IPS DF 6.9 (cell line): ENCODE measurements at regions not wholly inside any gene's neighbourhood (a gene's known extent, or its start where the extent isn't known, plus 50 kb on each side); places are given as distances from the start of the nearest gene placed in this dataset.
"Not testable (repeated sequence)": the region's sequence is repeated elsewhere in the genome, so short reads cannot be mapped to it uniquely, and the experiment has no call there.

Experiments used
- DNase-seq: peaks from one replicate; pipeline ENCODE4 v3.0.0-alpha.2; 2013; ENCODE audit warnings: low read depth, low spot score
- H3K27ac ChIP-seq: one replicate; pipeline ENCODE4 v1.5.1; 2013; ENCODE audit warnings: low read length, control low read depth
- H3K27me3 ChIP-seq: 2 replicates; pipeline ENCODE4 v1.6.1; 2013; ENCODE audit warnings: mild to moderate bottlenecking, low read length; ENCODE audit not compliant: control insufficient read depth, insufficient read depth
- H3K36me3 ChIP-seq: 2 replicates; pipeline ENCODE4 v1.6.1; 2013; ENCODE audit warnings: low read length; ENCODE audit not compliant: control insufficient read depth, insufficient read depth
- H3K4me1 ChIP-seq: 2 replicates; pipeline ENCODE4 v1.6.1; 2013; ENCODE audit warnings: low read length; ENCODE audit not compliant: control insufficient read depth, insufficient read depth
- H3K4me3 ChIP-seq: 2 replicates; pipeline ENCODE4 v1.5.1; 2013; ENCODE audit warnings: mild to moderate bottlenecking, low read length
- H3K9me3 ChIP-seq: 2 replicates; pipeline ENCODE4 v1.6.1; 2013; ENCODE audit warnings: low read length, inconsistent platforms; ENCODE audit not compliant: control insufficient read depth, insufficient read depth
- WGBS: extraction: QIAGEN DNeasy Blood & Tissue Kit; methylation state at CpG from one replicate; pipeline ENCODE4 v1.1.7; 2013; ENCODE audit warnings: mixed read lengths, missing lambda C conversion rate; ENCODE audit not compliant: insufficient read length, insufficient coverage; 5-methylcytosine and 5-hydroxymethylcytosine counted together

DNA sequence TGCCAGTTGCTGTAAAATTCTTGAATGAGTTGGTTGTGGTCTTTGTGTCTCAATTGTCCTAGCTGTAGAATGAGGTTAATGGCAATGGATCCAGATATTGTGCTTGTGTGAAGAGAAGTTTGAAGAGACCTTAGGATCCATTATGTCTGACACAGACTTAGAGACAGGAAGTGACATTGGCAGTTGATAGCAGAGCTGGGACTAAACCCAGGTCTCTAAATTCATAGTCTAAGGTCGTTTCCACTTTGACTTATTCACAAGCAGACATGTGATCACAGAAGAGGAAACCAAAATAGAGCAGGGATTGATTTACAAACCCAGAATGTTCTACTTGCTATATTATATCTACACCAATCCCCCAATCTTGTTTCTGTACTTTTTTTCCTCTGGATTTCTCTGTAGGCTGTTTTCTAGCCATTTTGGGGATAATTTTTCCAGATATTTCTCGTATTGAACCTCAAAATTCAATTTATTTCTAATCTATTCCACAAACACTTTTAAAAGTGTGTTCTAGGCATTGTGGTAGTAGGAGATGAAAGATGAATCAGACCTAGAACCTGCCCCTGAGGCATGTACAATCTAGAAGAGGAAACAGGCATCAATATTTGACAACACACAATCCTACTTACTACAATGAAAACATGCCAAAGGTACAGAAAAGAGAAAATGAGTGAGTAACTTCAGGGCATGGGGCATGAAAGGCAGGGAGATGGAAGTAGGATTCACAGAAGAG, 123.3 kb downstream of the NFKBIZ start:
- no peaks in the 10 kb centered on the region for H3K9me3 ChIP-seq

DNA sequence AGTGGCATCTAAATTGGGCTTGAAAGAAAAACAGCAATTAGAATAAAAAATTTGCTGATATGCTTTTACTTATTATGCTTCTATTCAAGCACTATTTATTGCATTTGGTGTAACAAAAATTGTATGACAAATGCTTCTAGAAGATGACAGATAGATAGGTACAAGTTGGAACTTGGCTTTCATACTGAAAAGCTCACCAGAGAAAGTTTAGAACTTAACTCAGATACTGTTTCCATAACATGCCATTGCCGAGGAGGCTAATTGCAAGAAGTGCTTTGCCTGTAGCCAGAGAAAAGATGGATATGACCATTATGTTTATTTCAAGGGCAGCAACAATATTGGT, 123.8 kb downstream of the NFKBIZ start:
- Histone ChIP-seq H3K4me3 (no peak overlapping the region), H3K4me1 (no peaks in the 10 kb centered on the region), H3K36me3 (no peaks in the 10 kb centered on the region), H3K27me3 (no peaks in the 10 kb centered on the region), H3K9me3 (no peaks in the 10 kb centered on the region), H3K27ac (no peak overlapping the region)
- WGBS: no CpG with 5 or more reads among the region's 1 CpG
- no peak for DNase-seq

More for the DNA sequence above, 123.3 kb downstream of the NFKBIZ start:
- WGBS: no CpG with 5 or more reads among the region's 2 CpGs
- Histone ChIP-seq H3K27me3 (no peaks in the 10 kb centered on the region), H3K27ac (no peak overlapping the region), H3K4me1 (no peaks in the 10 kb centered on the region), H3K36me3 (no peaks in the 10 kb centered on the region), H3K4me3 (no peak overlapping the region)
- DNase-seq: no peak

DNA sequence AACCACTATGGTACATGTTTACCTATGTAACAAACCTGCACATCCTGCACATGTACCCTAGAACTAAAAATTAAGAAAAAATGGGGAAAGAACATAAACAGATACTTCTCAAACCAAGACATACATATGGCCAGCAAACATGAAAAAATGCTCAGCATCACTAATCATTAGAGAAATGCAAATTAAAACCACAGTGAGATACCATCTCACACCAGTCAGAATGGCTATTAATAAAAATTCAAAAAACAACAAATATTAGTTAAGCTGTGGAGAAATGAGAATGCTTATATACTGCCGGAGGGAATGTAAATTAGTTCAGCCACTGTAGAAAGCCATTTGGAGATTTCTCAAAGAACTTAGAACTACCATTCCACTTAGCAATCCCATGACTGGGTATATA, 126.1 kb downstream of the NFKBIZ start:
- no CpG with 5 or more reads among the region's 1 CpG for WGBS

DNA sequence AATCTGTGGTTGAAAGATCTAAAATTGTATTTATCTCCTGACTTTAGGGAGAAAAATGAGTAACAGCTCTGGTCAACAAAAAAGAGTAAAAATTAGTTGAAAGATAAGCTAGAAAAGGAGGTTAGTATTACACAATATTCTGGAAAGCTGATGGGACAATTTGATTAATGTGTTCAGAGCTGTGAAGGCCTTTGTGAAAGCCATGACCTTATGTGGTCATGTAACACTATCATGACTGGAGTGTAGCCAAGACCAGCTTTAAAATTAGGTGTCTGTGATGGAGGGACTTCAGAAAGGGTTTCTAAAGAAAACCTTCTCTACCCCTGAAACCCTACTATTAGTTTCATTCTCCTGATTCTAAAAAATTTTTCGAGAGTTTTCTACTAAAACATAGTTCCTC, 127.2 kb downstream of the NFKBIZ start:
- DNase-seq: no peak
- Histone ChIP-seq H3K36me3 (no peaks in the 10 kb centered on the region), H3K27ac (no peak overlapping the region), H3K4me1 (no peaks in the 10 kb centered on the region), H3K27me3 (no peaks in the 10 kb centered on the region), H3K4me3 (no peak overlapping the region), H3K9me3 (no peaks in the 10 kb centered on the region)
- WGBS: no CpG with 5 or more reads among the region's 1 CpG

More for the DNA sequence above, 126.1 kb downstream of the NFKBIZ start:
- not testable (repeated sequence) for H3K4me3 ChIP-seq, H3K9me3 ChIP-seq, H3K4me1 ChIP-seq, H3K27me3 ChIP-seq, H3K36me3 ChIP-seq, DNase-seq, H3K27ac ChIP-seq

DNA sequence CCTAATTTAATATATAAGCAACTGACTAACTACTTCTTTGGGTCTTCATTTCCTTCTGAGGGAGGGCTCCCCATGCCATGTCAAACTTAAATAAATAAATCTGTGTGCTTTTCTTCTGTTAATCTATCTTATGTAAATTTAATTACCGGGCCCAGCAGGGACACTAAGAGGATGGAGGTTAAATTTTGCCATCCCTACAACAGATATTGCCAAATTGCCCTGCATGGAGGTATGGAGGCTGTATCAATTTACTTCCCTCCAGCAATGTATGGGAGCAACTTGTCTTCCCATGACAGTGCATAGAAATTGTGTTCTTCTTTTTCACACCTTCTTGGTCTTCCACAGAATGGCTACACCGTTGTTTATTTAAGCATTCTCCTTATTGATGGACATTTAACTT, 129.0 kb downstream of the NFKBIZ start:
- no peaks in the 10 kb centered on the region for H3K27me3 ChIP-seq
- WGBS: no CpG with 5 or more reads among the region's 2 CpGs
- no peak for DNase-seq

DNA sequence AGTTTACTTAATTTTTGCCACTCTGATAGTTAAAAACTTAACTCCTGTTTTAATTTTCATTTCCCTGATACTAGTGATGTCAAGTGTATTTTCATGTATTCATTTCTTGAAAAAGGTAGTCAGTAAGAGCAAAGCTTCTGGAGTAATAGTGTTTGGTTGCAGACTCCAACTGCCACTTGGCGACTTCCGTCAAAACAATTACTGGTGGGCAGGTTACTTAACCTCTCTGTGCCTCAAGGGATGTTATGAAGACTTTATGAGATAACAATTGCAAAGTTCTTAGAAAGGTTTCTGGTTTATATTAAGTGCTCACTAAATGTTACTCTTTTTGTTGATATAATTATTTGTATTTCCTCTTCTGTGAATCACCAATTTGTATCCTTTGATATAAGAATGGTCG, 129.7 kb downstream of the NFKBIZ start:
- H3K4me1 ChIP-seq: no peaks in the 10 kb centered on the region
- H3K27ac ChIP-seq: no peak overlapping the region
- no peak overlapping the region for H3K4me3 ChIP-seq
- WGBS: no CpG with 5 or more reads among the region's 3 CpGs
- DNase-seq: no peak
- no peaks in the 10 kb centered on the region for H3K27me3 ChIP-seq
- no peaks in the 10 kb centered on the region for H3K36me3 ChIP-seq
- H3K9me3 ChIP-seq: no peaks in the 10 kb centered on the region

More for the DNA sequence above, 129.0 kb downstream of the NFKBIZ start:
- Histone ChIP-seq H3K9me3 (no peaks in the 10 kb centered on the region), H3K4me1 (no peaks in the 10 kb centered on the region), H3K36me3 (no peaks in the 10 kb centered on the region), H3K27ac (no peak overlapping the region), H3K4me3 (no peak overlapping the region)

DNA sequence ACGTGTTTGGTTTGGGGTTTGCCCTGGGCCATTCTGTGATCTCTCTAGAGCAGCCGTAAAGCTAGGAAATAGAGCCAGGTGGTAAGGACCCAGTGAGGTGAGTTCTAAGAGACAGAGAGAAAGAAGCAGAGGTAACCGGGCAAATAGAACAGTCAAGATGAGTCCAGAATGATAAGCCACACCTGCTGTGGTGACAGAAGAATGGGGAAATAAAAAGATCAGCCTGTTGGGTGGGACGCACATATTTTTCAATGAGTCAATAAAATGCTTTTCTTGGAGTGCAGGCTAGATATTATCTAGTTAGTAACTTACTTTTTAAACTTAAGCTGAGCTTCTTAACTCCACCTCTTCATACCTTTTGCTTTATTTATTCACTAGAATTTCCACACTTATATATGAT, 135.0 kb downstream of the NFKBIZ start:
- Histone ChIP-seq H3K4me3 (no peak overlapping the region), H3K9me3 (no peaks in the 10 kb centered on the region), H3K36me3 (no peaks in the 10 kb centered on the region), H3K27ac (no peak overlapping the region), H3K4me1 (no peaks in the 10 kb centered on the region), H3K27me3 (no peaks in the 10 kb centered on the region)
- DNase-seq: no peak
- no CpG with 5 or more reads among the region's 4 CpGs for WGBS

DNA sequence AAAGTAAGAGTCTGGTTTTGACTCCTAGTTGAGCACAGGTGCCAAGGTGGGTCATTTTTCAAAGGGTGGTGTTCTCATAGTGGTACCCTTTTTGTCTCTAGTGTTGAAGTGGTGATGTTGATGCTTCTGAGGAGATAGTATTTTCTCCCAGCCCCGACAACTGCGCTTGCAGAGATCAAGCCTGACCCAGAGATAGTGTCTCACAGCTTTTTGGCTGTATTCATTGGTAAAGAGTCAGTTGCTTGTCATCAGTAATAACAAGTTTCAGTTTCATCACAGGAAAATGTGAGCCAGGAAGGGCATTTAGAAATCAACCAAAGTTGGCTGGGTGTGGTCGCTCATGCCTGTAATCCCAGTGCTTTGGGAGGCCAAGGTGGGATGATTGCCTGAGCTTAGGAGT, 139.3 kb downstream of the NFKBIZ start:
- H3K27ac ChIP-seq: no peak overlapping the region
- no peaks in the 10 kb centered on the region for H3K36me3 ChIP-seq
- H3K9me3 ChIP-seq: no peaks in the 10 kb centered on the region
- no peak overlapping the region for H3K4me3 ChIP-seq
- no peaks in the 10 kb centered on the region for H3K27me3 ChIP-seq
- H3K4me1 ChIP-seq: no peaks in the 10 kb centered on the region
- no peak for DNase-seq
- WGBS: no CpG with 5 or more reads among the region's 3 CpGs

DNA sequence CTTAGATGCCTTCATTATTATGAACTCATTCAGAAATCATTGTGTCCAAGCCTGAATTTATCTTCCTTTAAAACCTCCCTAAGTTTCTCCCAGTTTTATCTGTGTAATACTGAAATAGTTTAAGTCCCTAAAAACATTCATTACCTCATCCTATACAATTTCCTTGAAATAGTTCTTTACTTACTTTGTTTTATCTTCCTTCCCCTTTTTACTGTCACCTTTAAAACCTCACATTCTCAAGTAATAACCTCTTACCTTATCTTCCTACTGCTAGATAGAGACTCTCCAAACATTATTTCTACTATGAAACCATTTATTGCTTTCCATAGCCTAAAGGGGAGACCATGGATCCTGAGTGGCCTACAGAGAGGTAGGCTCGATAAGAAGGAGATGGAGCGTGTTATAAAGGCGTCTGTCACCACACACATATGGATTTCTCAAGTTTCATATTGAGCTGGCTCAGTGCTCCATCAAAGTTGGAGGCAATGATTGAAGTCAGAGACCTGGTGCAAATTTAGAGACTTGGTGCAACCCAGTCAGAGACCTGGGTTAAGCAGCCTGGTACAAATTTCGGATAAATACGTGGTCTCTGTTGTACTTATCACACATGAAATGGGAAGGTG, 140.4 kb downstream of the NFKBIZ start:
- no peaks in the 10 kb centered on the region for H3K36me3 ChIP-seq
- H3K4me3 ChIP-seq: no peak overlapping the region
- H3K4me1 ChIP-seq: no peaks in the 10 kb centered on the region
- DNase-seq: no peak
- no peaks in the 10 kb centered on the region for H3K9me3 ChIP-seq
- H3K27ac ChIP-seq: no peak overlapping the region
- no CpG with 5 or more reads among the region's 5 CpGs for WGBS
- H3K27me3 ChIP-seq: no peaks in the 10 kb centered on the region

DNA sequence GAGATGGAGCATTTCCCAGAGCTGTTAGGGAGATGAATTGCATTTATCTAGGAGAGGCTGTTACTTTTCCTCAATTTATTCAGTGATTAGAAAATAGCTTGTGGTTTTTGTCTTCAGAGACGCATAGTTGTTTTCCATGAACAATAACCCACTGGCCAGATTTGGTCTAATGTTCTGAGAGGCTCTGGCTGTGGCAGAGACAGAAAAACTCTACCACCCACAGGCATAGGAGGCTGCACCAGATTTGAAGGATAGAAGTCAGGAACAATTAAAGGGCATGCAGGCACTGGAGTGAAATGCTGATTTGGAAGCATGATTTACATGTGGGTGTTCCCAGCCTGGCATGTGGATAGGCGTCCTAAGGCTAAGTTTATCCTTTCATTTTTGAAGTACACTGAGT, 143.5 kb downstream of the NFKBIZ start:
- no peak for DNase-seq
- H3K4me3 ChIP-seq: no peak overlapping the region
- H3K36me3 ChIP-seq: no peaks in the 10 kb centered on the region
- H3K9me3 ChIP-seq: no peaks in the 10 kb centered on the region
- H3K27ac ChIP-seq: no peak overlapping the region
- no peaks in the 10 kb centered on the region for H3K27me3 ChIP-seq
- WGBS: no CpG with 5 or more reads among the region's 2 CpGs
- H3K4me1 ChIP-seq: no peaks in the 10 kb centered on the region

DNA sequence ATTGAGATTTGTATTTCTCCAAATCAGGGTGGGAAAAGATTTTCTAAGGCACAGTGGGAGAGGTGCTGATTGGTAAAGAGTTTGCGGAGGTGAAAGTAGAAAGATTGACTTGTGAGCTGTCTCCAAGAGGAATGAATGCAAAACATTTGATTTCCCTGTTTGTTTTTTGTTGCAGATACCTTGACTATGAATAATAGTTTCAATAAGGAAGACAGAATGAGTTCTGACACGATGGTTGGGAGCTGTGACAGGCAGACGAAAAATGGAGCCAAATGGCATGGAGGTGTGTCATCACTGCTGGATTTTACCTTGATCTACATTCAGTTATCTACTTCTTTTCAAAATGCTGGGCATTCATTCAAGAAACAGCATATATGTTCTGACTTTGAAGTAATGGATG, 145.1 kb downstream of the NFKBIZ start:
- Histone ChIP-seq H3K36me3 (no peaks in the 10 kb centered on the region), H3K9me3 (no peaks in the 10 kb centered on the region), H3K4me3 (no peak overlapping the region), H3K27me3 (no peaks in the 10 kb centered on the region), H3K4me1 (no peaks in the 10 kb centered on the region), H3K27ac (no peak overlapping the region)
- no CpG with 5 or more reads among the region's 3 CpGs for WGBS
- no peak for DNase-seq
